ENCODE measurements at regions not wholly inside any gene's neighbourhood (a gene's known extent, or its start where the extent isn't known, plus 50 kb on each side); places are given as distances from the start of the nearest gene placed in this dataset.
A peak's percentile ranks its signal among the peaks of the same experiment; 100 is the strongest.
"Not testable (repeated sequence)": the region's sequence is repeated elsewhere in the genome, so short reads cannot be mapped to it uniquely, and the experiment has no call there.

DNA sequence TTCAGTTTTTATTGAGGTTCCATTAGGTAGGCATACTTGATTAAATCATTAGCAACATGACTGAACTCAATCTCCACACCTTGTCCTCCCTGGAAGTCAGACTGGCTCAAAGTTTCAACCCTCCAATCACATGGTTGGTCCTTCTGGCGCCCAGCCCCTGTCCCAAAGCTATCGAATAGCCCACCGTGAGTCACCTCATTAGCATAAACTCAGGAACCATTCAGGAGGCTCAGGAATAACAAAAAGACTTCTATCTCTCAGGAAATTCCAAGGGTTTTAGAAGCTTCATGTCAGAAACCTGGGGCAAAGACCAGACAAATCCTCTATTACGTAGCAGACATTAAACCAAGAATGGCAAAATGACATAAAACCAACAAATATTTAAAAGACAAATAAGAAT, 78.6 kb downstream of the RGS2 start:
- WGBS, 2 donors = 89 to 94% methylated on average over 4 of the region's 4 CpGs
- Histone ChIP-seq H3K27me3 (no peaks in the 10 kb centered on the region), H3K9me3 (no peaks in the 10 kb centered on the region), H3K36me3 (no peaks in the 10 kb centered on the region), H3K4me1 (peaks cover 0 to 24% (median 21%) of the 10 kb centered on the region in 4 donors), H3K4me3 (no peak overlapping the region), H3K27ac (no peak overlapping the region)
- DNase-seq = no peak
- TF ChIP-seq POLR2A (IDR thresholded peaks at IDR 0.05) (no peak), EP300 (IDR thresholded peaks at IDR 0.05) (no peak), POLR2AphosphoS5 (IDR thresholded peaks at IDR 0.05) (no peak)
- TF ChIP-seq, protein P1, sequence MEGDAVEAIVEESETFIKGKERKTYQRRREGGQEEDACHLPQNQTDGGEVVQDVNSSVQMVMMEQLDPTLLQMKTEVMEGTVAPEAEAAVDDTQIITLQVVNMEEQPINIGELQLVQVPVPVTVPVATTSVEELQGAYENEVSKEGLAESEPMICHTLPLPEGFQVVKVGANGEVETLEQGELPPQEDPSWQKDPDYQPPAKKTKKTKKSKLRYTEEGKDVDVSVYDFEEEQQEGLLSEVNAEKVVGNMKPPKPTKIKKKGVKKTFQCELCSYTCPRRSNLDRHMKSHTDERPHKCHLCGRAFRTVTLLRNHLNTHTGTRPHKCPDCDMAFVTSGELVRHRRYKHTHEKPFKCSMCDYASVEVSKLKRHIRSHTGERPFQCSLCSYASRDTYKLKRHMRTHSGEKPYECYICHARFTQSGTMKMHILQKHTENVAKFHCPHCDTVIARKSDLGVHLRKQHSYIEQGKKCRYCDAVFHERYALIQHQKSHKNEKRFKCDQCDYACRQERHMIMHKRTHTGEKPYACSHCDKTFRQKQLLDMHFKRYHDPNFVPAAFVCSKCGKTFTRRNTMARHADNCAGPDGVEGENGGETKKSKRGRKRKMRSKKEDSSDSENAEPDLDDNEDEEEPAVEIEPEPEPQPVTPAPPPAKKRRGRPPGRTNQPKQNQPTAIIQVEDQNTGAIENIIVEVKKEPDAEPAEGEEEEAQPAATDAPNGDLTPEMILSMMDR (IDR thresholded peaks at IDR 0.05) = no peak
- intact Hi-C loops (cut with DNase I) = loop anchor here (5.0 kb wide), 2 partner anchors 65 to 70 kb away; no protein-coding TSS in a partner anchor

DNA sequence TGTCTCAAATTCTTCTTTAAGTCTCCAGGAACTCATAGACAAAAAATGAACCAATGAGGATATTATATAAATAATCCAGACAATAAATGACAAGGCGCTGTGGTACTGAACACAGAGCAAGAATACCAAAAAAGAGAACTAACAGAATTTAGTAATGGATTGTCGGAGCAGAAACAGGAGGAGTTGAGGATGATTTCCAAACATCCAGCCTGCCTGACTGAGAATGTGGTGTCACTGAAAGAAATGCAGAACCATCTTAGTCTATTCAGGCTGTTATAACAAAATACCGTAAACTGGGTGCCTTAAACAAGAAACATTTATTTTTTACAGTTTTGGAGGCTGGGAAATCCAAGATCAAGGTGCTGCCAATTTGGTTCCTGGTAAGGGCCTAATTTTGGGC, 79.7 kb downstream of the RGS2 start:
- no peak overlapping the region for H3K4me3 ChIP-seq
- peak overlapping the region in 2 of 4 donors; percentile 9 to 75 for H3K27ac ChIP-seq
- no peaks in the 10 kb centered on the region for H3K9me3 ChIP-seq
- TF ChIP-seq, protein P1 (IDR thresholded peaks at IDR 0.05) = no peak
- TF ChIP-seq POLR2AphosphoS5 (IDR thresholded peaks at IDR 0.05) = no peak
- TF ChIP-seq EP300 (IDR thresholded peaks at IDR 0.05) = no peak
- no peak for TF ChIP-seq POLR2A (IDR thresholded peaks at IDR 0.05)
- H3K27me3 ChIP-seq = no peaks in the 10 kb centered on the region
- intact Hi-C loops (cut with DNase I) = loop anchor here (5.0 kb wide), 2 partner anchors 64 to 71 kb away; no protein-coding TSS in a partner anchor
- H3K36me3 ChIP-seq = no peaks in the 10 kb centered on the region
- peaks cover 0 to 35% (median 27%) of the 10 kb centered on the region in 4 donors for H3K4me1 ChIP-seq
- DNase-seq = no peak
- 64 to 78% methylated on average over 3 of the region's 3 CpGs for WGBS, 2 donors

DNA sequence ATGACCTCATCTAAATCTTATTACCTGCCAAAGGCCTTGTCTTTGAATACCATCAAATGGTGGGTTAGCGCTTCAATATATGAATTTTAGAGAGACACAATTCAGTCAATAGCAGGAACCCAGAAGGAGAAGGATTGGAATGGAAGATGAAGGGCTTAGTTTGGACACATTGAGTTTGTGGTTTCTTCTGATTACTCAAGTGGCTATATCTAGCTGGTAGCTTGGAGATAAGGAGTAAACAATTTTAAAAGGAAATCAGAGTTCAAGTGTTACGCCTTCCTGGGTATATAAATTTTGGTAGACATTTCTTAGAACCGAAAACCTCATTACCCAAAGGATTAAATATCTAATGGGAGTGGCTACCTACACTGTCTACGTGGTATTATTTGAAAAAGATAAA, 80.2 kb downstream of the RGS2 start:
- peak overlapping the region in 2 of 4 donors; percentile 75 to 82 for H3K27ac ChIP-seq
- no peaks in the 10 kb centered on the region for H3K9me3 ChIP-seq
- peaks cover 0 to 40% (median 29%) of the 10 kb centered on the region in 4 donors for H3K4me1 ChIP-seq
- TF ChIP-seq EP300 (IDR thresholded peaks at IDR 0.05) (no peak), POLR2AphosphoS5 (IDR thresholded peaks at IDR 0.05) (no peak), POLR2A (IDR thresholded peaks at IDR 0.05) (no peak)
- TF ChIP-seq, protein P1 (IDR thresholded peaks at IDR 0.05) = no peak
- no peaks in the 10 kb centered on the region for H3K27me3 ChIP-seq
- no peak for DNase-seq
- intact Hi-C loops (cut with DNase I) = loop anchor here (5.0 kb wide), 2 partner anchors 63 to 72 kb away; no protein-coding TSS in a partner anchor
- H3K4me3 ChIP-seq = no peak overlapping the region
- 79 to 89% methylated on average over 4 of the region's 4 CpGs for WGBS, 2 donors
- H3K36me3 ChIP-seq = no peaks in the 10 kb centered on the region

DNA sequence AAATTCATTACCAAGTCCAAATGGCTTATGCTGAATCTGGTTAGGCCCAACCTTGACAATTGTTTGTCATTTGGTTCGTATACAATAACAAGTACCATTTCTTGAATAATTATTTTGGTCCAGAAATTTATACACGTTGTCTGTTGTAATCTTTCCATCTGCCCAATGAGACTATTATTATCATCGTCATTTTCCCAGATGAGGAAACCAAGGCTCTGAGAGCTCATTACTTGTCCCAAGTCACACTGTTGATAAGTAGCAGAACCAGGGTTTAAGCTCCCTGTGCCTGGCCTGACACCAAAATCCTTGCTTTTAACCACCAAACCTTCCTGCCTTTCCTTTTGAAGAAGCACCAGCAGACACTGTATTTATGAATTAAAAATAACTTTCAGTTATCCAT, 81.3 kb downstream of the RGS2 start:
- no peak for DNase-seq
- intact Hi-C loops (cut with DNase I) = no loop called here
- peak overlapping the region in 3 of 4 donors; percentile 69 to 82 (median 75) for H3K27ac ChIP-seq
- WGBS, 2 donors = 90 to 93% methylated on average over 3 of the region's 3 CpGs
- no peaks in the 10 kb centered on the region for H3K27me3 ChIP-seq
- H3K4me3 ChIP-seq = no peak overlapping the region
- H3K36me3 ChIP-seq = no peaks in the 10 kb centered on the region
- peaks cover 0 to 40% (median 29%) of the 10 kb centered on the region in 4 donors for H3K4me1 ChIP-seq
- peak in 2 of 4 donors; percentile 47 to 61 for TF ChIP-seq EP300 (IDR thresholded peaks at IDR 0.05)
- TF ChIP-seq, protein P1 (IDR thresholded peaks at IDR 0.05) = no peak
- peak; percentile 75 to 84 (median 78) for TF ChIP-seq POLR2AphosphoS5 (IDR thresholded peaks at IDR 0.05)
- no peaks in the 10 kb centered on the region for H3K9me3 ChIP-seq

DNA sequence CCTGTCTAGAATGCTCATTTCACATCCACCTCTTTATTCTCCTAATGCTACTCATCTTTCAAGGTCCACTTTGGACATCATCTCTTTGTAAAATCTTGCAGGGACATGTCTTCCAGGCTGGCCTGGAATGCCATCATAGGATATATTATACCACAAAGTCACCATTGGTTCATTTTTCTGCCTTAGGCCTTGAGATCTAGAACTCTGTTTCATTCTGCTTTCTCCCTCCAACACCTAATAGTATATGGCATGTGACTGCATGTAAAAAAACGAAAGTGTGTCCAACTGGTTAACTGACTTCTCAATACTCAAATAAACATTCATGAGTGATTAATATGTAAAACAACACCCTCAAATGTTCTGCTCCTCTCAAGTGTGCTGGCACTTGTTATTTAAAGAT, 84.1 kb downstream of the RGS2 start:
- H3K36me3 ChIP-seq = no peaks in the 10 kb centered on the region
- no peak for DNase-seq
- H3K27me3 ChIP-seq = no peaks in the 10 kb centered on the region
- TF ChIP-seq, protein P1 (IDR thresholded peaks at IDR 0.05) = no peak
- no peak for TF ChIP-seq POLR2AphosphoS5 (IDR thresholded peaks at IDR 0.05)
- no peak for TF ChIP-seq EP300 (IDR thresholded peaks at IDR 0.05)
- TF ChIP-seq POLR2A (IDR thresholded peaks at IDR 0.05) = no peak
- peak overlapping the region; percentile 34 to 82 (median 43) for H3K27ac ChIP-seq
- no peaks in the 10 kb centered on the region for H3K9me3 ChIP-seq
- intact Hi-C loops (cut with DNase I) = no loop called here
- no peak overlapping the region for H3K4me3 ChIP-seq
- 0 to 42% methylated on average over 1 of the region's 1 CpG for WGBS, 2 donors
- H3K4me1 ChIP-seq = peaks cover 0 to 40% (median 29%) of the 10 kb centered on the region in 4 donors

DNA sequence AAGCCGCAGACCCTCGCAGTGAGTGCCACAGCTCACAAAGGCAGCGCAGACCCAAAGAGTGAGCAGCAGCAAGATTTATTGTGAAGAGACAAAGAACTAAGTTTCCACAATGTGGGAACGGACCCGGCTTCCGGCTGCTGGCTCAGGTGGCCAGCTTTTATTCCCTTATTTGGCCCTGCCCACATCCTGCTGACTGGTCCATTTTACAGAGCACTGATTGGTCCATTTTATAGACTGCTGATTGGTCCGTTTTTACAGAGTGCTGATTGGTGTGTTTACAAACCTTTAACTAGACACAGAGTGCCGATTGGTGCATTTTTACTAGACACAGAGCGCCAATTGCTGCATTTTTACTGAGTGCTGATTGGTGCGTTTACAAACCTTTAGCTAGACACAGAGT, 86.6 kb downstream of the RGS2 start:
- H3K4me1 ChIP-seq = peaks cover 0 to 32% (median 22%) of the 10 kb centered on the region in 4 donors
- H3K27me3 ChIP-seq; H3K27ac ChIP-seq; H3K9me3 ChIP-seq; DNase-seq; H3K36me3 ChIP-seq; H3K4me3 ChIP-seq; intact Hi-C loops (cut with DNase I): not testable (repeated sequence)
- 84 to 95% methylated on average over 10 of the region's 10 CpGs for WGBS, 2 donors

Data from sigmoid colon (tissue), 6 donors.